SJSA1 (cell line): ENCODE measurements at regions not wholly inside any gene's neighbourhood (a gene's known extent, or its start where the extent isn't known, plus 50 kb on each side); places are given as distances from the start of the nearest gene placed in this dataset.
A peak's percentile ranks its signal among the peaks of the same experiment; 100 is the strongest.

Experiments used
- DNase-seq, 2 experiments: peaks; one replicate each; pipeline ENCODE4 v3.0.0-alpha.2; 2015 to 2020; ENCODE audit warnings: low spot score in 2 of 2, low read depth in 1 of 2
- H3K27ac ChIP-seq: fragments of 250-450 bp; sonication (Bioruptor Pico); 2 replicates; pipeline ENCODE4 v1.5.1; 2020; ENCODE audit warnings: mild to moderate bottlenecking, moderate library complexity
- H3K27me3 ChIP-seq: fragments of 250-450 bp; sonication (Bioruptor Pico); replicated peaks from 2 replicates; pipeline ENCODE4 v1.5.1; 2020; ENCODE audit warnings: mild to moderate bottlenecking, moderate library complexity
- H3K36me3 ChIP-seq: fragments of 250-450 bp; sonication (Bioruptor Pico); 2 replicates; pipeline ENCODE4 v1.5.1; 2020; ENCODE audit warnings: mild to moderate bottlenecking
- H3K4me1 ChIP-seq: fragments of 250-450 bp; sonication (Bioruptor Pico); replicated peaks from 2 replicates; pipeline ENCODE4 v1.6.1; 2021; ENCODE audit warnings: mild to moderate bottlenecking
- H3K4me3 ChIP-seq: fragments of 250-450 bp; sonication (Bioruptor Pico); 2 replicates; pipeline ENCODE4 v1.5.1; 2020; ENCODE audit warnings: mild to moderate bottlenecking
- H3K9me3 ChIP-seq: fragments of 250-450 bp; sonication (Bioruptor Pico); replicated peaks from 2 replicates; pipeline ENCODE4 v1.5.1; 2020; ENCODE audit warnings: mild to moderate bottlenecking

- H3K4me1 ChIP-seq: peaks cover 7% of the 10 kb centered on the region; the same call in 1 of the 2 replicates
- no peaks in the 10 kb centered on the region for H3K36me3 ChIP-seq
- H3K9me3 ChIP-seq: no peaks in the 10 kb centered on the region
- DNase-seq: no peak
- no peak overlapping the region for H3K27ac ChIP-seq
- no peaks in the 10 kb centered on the region; the same call in 1 of the 2 replicates for H3K27me3 ChIP-seq
- no peak overlapping the region for H3K4me3 ChIP-seq
These were observed 130.0 kb upstream of the STX18 start for GRCh38 chr4:4671774-4672349.

DNA sequence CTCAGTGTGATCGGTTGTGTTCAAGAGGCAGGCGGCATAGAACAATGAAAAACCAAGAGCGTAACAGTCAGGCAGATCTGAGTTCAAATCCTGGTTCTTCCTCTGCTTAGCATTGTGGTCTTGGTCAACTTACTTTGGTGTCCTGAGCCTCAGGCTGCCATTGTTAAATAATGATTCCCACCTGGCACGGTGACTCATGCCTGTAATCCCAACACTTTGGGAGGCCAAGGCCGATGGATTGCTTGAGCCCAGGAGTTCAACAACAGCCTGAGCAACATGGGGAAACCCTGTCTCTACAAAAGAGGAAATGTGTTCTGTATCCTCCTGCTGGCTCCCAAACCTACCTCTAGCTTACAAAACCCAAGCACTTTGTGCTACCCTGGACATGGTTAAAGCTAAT is 129.0 kb upstream of the STX18 start:
- Histone ChIP-seq H3K4me3 (no peak overlapping the region), H3K9me3 (no peaks in the 10 kb centered on the region), H3K27me3 (no peaks in the 10 kb centered on the region), H3K27ac (no peak overlapping the region), H3K4me1 (peaks cover 9% of the 10 kb centered on the region; the same call in 1 of the 2 replicates), H3K36me3 (no peaks in the 10 kb centered on the region)
- DNase-seq: no peak

GRCh38 chr4:4668355-4669210 is 126.7 kb upstream of the STX18 start:
- no peak overlapping the region for H3K27ac ChIP-seq
- H3K9me3 ChIP-seq: no peaks in the 10 kb centered on the region
- no peak overlapping the region for H3K4me3 ChIP-seq
- H3K27me3 ChIP-seq: no peaks in the 10 kb centered on the region
- DNase-seq: no peak
- no peaks in the 10 kb centered on the region for H3K36me3 ChIP-seq
- H3K4me1 ChIP-seq: peaks cover 9% of the 10 kb centered on the region; the same call in 1 of the 2 replicates

DNA sequence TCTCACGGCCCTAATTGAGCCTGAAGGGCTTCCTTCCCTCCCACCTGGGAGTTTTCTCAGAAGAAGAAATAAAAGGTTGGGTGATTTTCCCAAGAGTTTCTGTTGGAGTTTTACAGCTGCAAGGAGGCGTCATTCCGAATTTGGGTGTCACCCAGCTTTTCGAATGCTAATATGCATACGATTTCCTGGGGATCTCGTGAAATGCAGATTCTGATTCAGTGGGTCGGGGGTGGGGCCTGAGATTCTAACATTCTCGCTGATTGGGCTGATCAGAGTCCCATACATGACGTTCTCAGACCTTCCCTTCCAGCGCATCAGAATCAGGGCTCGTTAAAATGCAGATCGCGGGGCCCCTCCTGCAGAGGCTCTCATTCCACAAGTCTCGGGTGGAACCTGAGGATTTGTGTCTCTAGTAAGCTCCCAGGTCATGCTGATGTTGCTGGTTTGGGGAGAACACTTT is 125.8 kb upstream of the STX18 start:
- H3K9me3 ChIP-seq: no peaks in the 10 kb centered on the region
- no peak for DNase-seq
- H3K36me3 ChIP-seq: no peaks in the 10 kb centered on the region
- H3K4me1 ChIP-seq: peaks cover 12% of the 10 kb centered on the region; the same call in 1 of the 2 replicates
- H3K27me3 ChIP-seq: no peaks in the 10 kb centered on the region
- no peak overlapping the region for H3K27ac ChIP-seq
- no peak overlapping the region for H3K4me3 ChIP-seq

GRCh38 chr4:4666693-4667621 is 125.1 kb upstream of the STX18 start:
- no peaks in the 10 kb centered on the region for H3K9me3 ChIP-seq
- no peak overlapping the region for H3K27ac ChIP-seq
- no peak for DNase-seq
- H3K4me1 ChIP-seq: peaks cover 12% of the 10 kb centered on the region; the same call in 1 of the 2 replicates
- H3K4me3 ChIP-seq: no peak overlapping the region
- H3K27me3 ChIP-seq: no peaks in the 10 kb centered on the region
- H3K36me3 ChIP-seq: no peaks in the 10 kb centered on the region

DNA sequence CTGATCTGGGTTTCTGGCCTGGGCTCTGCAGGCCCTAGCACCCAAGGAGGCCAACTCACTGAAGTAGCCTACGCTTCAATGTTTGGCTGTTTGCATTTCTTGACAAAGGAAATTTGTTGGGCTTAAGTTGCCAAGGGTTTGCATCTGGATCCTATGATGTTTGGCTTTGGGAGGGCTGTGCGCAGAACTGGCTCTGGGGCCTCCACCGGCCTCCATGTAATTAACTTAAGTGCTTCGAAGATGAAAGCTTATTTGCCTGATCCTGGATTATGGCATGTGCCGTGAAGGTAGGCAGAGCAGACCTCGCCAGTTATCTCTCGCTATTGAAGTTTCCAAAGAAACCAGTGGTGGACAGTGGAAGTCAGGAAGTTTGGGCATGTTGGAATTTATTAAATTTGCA is 124.3 kb upstream of the STX18 start:
- Histone ChIP-seq H3K4me3 (no peak overlapping the region), H3K36me3 (no peaks in the 10 kb centered on the region), H3K27me3 (no peaks in the 10 kb centered on the region), H3K4me1 (peaks cover 12% of the 10 kb centered on the region; the same call in 1 of the 2 replicates), H3K9me3 (no peaks in the 10 kb centered on the region), H3K27ac (no peak overlapping the region)
- DNase-seq: no peak

GRCh38 chr4:4664234-4664633 is 122.4 kb upstream of the STX18 start:
- H3K36me3 ChIP-seq: no peaks in the 10 kb centered on the region
- no peaks in the 10 kb centered on the region for H3K27me3 ChIP-seq
- no peaks in the 10 kb centered on the region for H3K9me3 ChIP-seq
- no peak overlapping the region for H3K27ac ChIP-seq
- DNase-seq: no peak
- H3K4me1 ChIP-seq: peaks cover 26% of the 10 kb centered on the region
- no peak overlapping the region for H3K4me3 ChIP-seq

DNA sequence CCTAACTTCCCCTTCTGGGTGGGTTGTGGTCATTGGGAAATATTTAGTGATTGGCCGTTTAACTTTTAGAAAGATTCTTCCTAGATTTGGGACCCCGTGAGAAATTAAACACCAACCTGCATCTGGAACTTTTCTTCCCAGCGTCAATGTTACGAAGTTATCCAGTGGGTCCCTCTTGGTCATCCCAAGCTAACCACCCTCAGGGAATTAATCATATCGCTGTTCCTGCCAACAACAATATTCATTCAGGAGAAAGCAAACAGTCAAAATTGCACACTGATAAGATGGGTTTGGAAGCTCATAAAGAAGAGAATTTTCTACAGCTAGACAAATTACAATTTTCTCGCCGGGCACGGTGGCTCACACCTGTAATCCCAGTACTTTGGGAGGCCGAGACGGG is 121.2 kb upstream of the STX18 start:
- DNase-seq: no peak
- Histone ChIP-seq H3K9me3 (no peaks in the 10 kb centered on the region), H3K4me1 (peaks cover 28% of the 10 kb centered on the region), H3K4me3 (no peak overlapping the region), H3K27ac (no peak overlapping the region), H3K27me3 (no peaks in the 10 kb centered on the region), H3K36me3 (no peaks in the 10 kb centered on the region)

DNA sequence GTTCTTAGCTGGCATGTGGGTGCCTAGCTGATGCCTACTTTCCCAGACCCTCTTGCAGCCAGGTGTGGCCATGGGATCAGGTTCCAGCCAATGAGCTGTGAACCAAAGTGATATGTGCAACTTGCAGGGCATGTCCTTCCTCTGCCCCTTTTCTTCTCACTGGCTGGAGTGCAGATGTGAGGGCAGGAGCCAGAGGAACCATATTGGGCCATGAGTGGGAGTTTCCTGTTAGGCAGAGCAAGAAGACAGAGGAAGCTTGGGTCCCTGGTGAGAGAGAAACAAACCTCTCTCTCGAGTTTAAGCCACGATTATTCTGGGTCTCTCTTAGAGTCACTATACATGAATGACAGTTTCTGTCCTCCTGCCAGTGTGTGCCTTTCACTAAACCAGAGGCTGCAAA is 120.4 kb upstream of the STX18 start:
- no peaks in the 10 kb centered on the region for H3K9me3 ChIP-seq

DNA sequence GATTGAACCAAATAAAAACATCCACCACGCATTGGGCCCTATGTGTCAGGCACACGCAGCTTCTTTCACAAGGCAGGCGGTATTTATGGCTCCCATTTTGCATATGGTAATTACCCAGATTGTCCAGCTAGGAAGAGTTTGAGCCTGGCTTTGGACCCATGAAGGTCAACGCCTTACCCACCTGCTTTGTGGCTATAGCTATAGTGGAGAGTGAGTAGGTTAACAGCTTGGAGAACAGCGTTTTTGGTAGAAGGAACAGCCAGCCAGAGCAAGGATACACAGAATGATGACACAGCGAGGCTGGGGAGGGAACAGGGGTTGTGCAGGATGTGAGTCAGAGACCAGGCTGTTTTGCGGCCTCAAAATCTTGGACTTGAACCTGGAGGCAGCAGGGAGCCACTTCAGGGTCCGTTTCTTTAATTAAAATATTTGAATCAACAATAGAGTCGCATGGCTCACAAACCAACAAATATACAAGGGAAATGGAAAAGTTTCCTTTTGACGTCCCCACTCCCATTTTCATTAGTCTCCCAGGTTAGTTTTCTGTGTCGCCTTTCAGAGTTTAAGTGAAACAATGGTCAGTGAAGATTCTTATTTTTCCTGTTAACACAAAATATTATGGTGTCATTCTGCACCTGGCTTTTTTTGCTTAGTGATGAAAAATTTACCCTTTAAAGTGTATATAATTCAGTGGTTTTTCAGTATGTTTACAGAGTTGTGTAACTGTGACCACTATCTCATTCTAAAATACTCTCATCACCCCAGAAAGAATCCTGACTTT is 118.2 kb upstream of the STX18 start:
- Histone ChIP-seq H3K27ac (peak overlapping the region; percentile 70), H3K4me3 (no peak overlapping the region), H3K4me1 (peaks cover 26% of the 10 kb centered on the region), H3K36me3 (no peaks in the 10 kb centered on the region), H3K9me3 (no peaks in the 10 kb centered on the region), H3K27me3 (no peaks in the 10 kb centered on the region)
- DNase-seq: peak; percentile 84 to 89

More for the DNA sequence above, 120.4 kb upstream of the STX18 start:
- no peak overlapping the region for H3K4me3 ChIP-seq
- DNase-seq: no peak
- H3K36me3 ChIP-seq: no peaks in the 10 kb centered on the region
- peaks cover 31% of the 10 kb centered on the region for H3K4me1 ChIP-seq
- no peak overlapping the region for H3K27ac ChIP-seq
- H3K27me3 ChIP-seq: no peaks in the 10 kb centered on the region

DNA sequence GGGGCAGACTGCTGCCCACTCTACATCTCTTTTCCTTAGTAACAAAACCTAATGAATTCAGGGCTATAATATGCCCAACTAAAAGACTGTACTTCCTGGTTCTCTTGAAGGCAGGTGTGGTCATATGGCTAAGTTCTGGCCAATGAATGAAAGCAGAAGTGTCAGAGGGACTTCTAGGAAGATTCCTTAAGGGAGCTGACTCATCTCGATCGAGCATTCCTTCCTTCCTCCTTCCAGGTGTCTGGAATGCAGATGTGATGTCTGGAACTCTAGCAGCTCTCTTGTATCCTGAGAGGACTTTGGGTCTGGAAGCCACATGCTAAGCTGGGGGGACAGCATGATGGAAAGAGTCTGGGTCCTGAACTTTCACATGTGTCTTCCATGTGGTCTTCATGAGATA is 116.2 kb upstream of the STX18 start:
- Histone ChIP-seq H3K27me3 (no peaks in the 10 kb centered on the region), H3K4me3 (no peak overlapping the region), H3K27ac (no peak overlapping the region), H3K4me1 (peaks cover 26% of the 10 kb centered on the region), H3K9me3 (no peaks in the 10 kb centered on the region), H3K36me3 (no peaks in the 10 kb centered on the region)
- no peak for DNase-seq

DNA sequence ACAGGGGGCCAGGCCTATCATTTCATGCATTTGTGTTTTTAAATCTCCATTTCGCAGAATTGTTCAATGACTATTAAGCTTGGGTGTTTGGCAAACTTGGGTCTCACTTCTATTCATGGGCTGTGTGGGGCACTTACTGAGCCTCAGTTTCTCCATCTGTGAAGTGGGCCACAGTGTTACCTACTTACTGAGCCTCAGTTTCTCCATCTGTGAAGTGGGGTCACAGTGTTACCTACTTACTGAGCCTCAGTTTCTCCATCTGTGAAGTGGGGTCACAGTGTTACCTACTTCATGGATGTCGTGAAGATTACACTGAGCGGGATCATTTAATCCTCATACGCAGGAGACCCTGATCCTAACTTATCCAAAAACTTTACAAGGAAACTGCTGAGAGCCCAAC is 115.1 kb upstream of the STX18 start:
- no peak overlapping the region for H3K4me3 ChIP-seq
- no peaks in the 10 kb centered on the region for H3K9me3 ChIP-seq
- no peaks in the 10 kb centered on the region for H3K27me3 ChIP-seq
- no peak overlapping the region for H3K27ac ChIP-seq
- H3K4me1 ChIP-seq: peaks cover 23% of the 10 kb centered on the region
- DNase-seq: no peak
- no peaks in the 10 kb centered on the region for H3K36me3 ChIP-seq

GRCh38 chr4:4655901-4656300 is 114.1 kb upstream of the STX18 start:
- no peak for DNase-seq
- Histone ChIP-seq H3K27ac (no peak overlapping the region), H3K27me3 (no peaks in the 10 kb centered on the region), H3K36me3 (no peaks in the 10 kb centered on the region), H3K4me1 (peaks cover 22% of the 10 kb centered on the region), H3K4me3 (no peak overlapping the region), H3K9me3 (no peaks in the 10 kb centered on the region)
